ENCODE measurements at regions not wholly inside any gene's neighbourhood (a gene's known extent, or its start where the extent isn't known, plus 50 kb on each side); places are given as distances from the start of the nearest gene placed in this dataset.

DNA sequence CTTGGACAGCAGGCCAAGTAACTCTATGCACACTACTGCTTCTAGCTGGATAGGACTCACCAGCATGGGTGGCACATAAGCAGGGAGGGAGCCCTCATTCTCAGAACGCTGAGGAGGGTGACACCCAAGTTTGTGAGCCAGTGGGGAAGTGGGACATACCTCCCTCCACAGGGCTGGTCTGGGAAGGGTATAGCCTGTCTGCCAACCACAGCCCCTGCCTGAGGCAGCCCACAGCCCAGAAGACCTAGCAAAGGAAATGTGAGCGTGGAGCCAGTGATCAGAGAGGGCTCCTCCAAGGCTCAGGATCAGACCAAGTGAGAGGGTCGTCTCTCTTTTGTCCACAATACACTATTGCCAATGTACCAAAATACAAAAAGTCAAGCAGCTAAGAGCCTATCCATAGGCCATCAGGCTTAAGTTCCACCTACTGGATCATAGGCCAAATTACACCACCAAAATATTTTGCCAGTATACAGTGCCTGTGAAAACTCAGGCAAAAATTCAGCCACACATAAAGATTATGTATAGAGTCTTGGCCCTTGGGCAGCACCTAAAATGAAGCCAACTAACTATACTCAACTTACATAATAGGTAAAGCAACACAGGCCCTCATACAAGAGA, 1203.1 kb downstream of the PCDH18 start:
- H3K27me3 Mint-ChIP-seq (ENCODE audit: low read depth): no peaks in the 10 kb centered on the region
- no peak for DNase-seq (ENCODE audit: low read depth, low spot score)
- H3K27ac Mint-ChIP-seq (ENCODE audit: unreplicated experiment): no peak overlapping the region
- H3K9me3 Mint-ChIP-seq: peaks cover 2% of the 10 kb centered on the region
- TF ChIP-seq, protein P1, sequence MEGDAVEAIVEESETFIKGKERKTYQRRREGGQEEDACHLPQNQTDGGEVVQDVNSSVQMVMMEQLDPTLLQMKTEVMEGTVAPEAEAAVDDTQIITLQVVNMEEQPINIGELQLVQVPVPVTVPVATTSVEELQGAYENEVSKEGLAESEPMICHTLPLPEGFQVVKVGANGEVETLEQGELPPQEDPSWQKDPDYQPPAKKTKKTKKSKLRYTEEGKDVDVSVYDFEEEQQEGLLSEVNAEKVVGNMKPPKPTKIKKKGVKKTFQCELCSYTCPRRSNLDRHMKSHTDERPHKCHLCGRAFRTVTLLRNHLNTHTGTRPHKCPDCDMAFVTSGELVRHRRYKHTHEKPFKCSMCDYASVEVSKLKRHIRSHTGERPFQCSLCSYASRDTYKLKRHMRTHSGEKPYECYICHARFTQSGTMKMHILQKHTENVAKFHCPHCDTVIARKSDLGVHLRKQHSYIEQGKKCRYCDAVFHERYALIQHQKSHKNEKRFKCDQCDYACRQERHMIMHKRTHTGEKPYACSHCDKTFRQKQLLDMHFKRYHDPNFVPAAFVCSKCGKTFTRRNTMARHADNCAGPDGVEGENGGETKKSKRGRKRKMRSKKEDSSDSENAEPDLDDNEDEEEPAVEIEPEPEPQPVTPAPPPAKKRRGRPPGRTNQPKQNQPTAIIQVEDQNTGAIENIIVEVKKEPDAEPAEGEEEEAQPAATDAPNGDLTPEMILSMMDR (conservative IDR thresholded peaks at IDR 0.05): peak; percentile 33
- H3K36me3 Mint-ChIP-seq (ENCODE audit: low read depth): no peaks in the 10 kb centered on the region
- no peak overlapping the region for H3K4me3 Mint-ChIP-seq
- no peaks in the 10 kb centered on the region for H3K4me1 Mint-ChIP-seq

- TF ChIP-seq, protein P1 (conservative IDR thresholded peaks at IDR 0.05): no peak
- Mint-ChIP-seq H3K27ac (ENCODE audit: unreplicated experiment) (no peak overlapping the region), H3K4me3 (no peak overlapping the region), H3K36me3 (ENCODE audit: low read depth) (no peaks in the 10 kb centered on the region), H3K9me3 (peaks cover 2% of the 10 kb centered on the region), H3K27me3 (ENCODE audit: low read depth) (no peaks in the 10 kb centered on the region), H3K4me1 (no peaks in the 10 kb centered on the region)
- no peak for DNase-seq (ENCODE audit: low read depth, low spot score)
Measured at GRCh38 chr4:136328131-136328530, 1204.2 kb downstream of the PCDH18 start.

- TF ChIP-seq, protein P1 (conservative IDR thresholded peaks at IDR 0.05): no peak
- H3K36me3 Mint-ChIP-seq (ENCODE audit: low read depth): no peaks in the 10 kb centered on the region
- H3K27ac Mint-ChIP-seq (ENCODE audit: unreplicated experiment): no peak overlapping the region
- no peaks in the 10 kb centered on the region for H3K4me1 Mint-ChIP-seq
- DNase-seq (ENCODE audit: low read depth, low spot score): no peak
- H3K4me3 Mint-ChIP-seq: no peak overlapping the region
- no peaks in the 10 kb centered on the region for H3K27me3 Mint-ChIP-seq (ENCODE audit: low read depth)
- H3K9me3 Mint-ChIP-seq: no peaks in the 10 kb centered on the region
Measured at GRCh38 chr4:136320465-136320813, 1211.9 kb downstream of the PCDH18 start.

- TF ChIP-seq, protein P1 (conservative IDR thresholded peaks at IDR 0.05): no peak
- H3K27ac Mint-ChIP-seq (ENCODE audit: unreplicated experiment): no peak overlapping the region
Measured at GRCh38 chr4:136319789-136320464, 1212.4 kb downstream of the PCDH18 start.

GRCh38 chr4:136316961-136317360, 1215.3 kb downstream of the PCDH18 start:
- Mint-ChIP-seq H3K27me3 (ENCODE audit: low read depth) (no peaks in the 10 kb centered on the region), H3K27ac (ENCODE audit: unreplicated experiment) (no peak overlapping the region), H3K4me1 (no peaks in the 10 kb centered on the region), H3K4me3 (no peak overlapping the region), H3K36me3 (ENCODE audit: low read depth) (no peaks in the 10 kb centered on the region), H3K9me3 (no peaks in the 10 kb centered on the region)
- TF ChIP-seq, protein P1 (conservative IDR thresholded peaks at IDR 0.05): no peak
- DNase-seq (ENCODE audit: low read depth, low spot score): no peak

More at GRCh38 chr4:136319789-136320464, 1212.4 kb downstream of the PCDH18 start:
- Mint-ChIP-seq H3K27me3 (ENCODE audit: low read depth) (no peaks in the 10 kb centered on the region), H3K9me3 (no peaks in the 10 kb centered on the region), H3K4me1 (no peaks in the 10 kb centered on the region), H3K4me3 (no peak overlapping the region), H3K36me3 (ENCODE audit: low read depth) (no peaks in the 10 kb centered on the region)
- no peak for DNase-seq (ENCODE audit: low read depth, low spot score)
